ENCODE measurements at regions not wholly inside any gene's neighbourhood (a gene's known extent, or its start where the extent isn't known, plus 50 kb on each side); places are given as distances from the start of the nearest gene placed in this dataset.

DNA sequence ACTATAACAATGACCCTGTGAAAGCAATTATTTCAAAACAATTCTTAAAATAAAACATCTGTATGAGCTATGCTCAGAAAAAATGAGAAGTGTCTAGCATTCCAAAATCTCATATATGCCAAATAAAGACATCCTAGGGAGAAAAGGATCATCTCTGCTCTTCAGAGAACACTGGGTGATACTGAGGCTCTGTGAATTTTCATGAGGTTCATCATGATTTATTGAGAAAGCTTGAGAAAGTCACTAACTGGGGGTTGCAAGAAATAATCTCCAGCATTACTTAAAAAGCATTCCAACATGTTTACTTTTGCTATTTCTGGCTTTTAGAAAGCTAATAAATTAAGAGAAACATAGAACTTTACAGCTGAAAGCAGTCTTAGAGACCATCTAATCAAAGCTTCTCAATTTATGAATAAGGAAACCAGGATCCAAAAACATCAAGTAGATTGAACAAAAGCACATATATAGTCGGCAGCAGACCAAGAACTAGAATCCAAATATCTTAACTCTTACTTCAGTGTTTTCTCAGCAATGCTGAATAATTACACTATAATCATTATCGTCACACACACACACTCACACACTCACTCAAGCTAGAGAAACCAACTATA lies 372.8 kb downstream of the NR2F1-AS1 start:
- no peaks in the 10 kb centered on the region for H3K79me2 ChIP-seq (ENCODE audit: insufficient read depth, low read length)
- H2AFZ ChIP-seq (ENCODE audit: low read length) = no peak overlapping the region
- H3K4me2 ChIP-seq (ENCODE audit: low read length) = no peak overlapping the region
- H3K9me3 ChIP-seq (ENCODE audit: low read length) = no peaks in the 10 kb centered on the region
- H3K4me1 ChIP-seq (ENCODE audit: insufficient read depth, low read length, severe bottlenecking) = no peaks in the 10 kb centered on the region
- H3K9me2 ChIP-seq (ENCODE audit: low read depth, low read length) = no peaks in the 10 kb centered on the region
- no peak overlapping the region for H3K4me3 ChIP-seq (ENCODE audit: low read depth, low read length, poor library complexity, severe bottlenecking)
- TF ChIP-seq, protein P1, sequence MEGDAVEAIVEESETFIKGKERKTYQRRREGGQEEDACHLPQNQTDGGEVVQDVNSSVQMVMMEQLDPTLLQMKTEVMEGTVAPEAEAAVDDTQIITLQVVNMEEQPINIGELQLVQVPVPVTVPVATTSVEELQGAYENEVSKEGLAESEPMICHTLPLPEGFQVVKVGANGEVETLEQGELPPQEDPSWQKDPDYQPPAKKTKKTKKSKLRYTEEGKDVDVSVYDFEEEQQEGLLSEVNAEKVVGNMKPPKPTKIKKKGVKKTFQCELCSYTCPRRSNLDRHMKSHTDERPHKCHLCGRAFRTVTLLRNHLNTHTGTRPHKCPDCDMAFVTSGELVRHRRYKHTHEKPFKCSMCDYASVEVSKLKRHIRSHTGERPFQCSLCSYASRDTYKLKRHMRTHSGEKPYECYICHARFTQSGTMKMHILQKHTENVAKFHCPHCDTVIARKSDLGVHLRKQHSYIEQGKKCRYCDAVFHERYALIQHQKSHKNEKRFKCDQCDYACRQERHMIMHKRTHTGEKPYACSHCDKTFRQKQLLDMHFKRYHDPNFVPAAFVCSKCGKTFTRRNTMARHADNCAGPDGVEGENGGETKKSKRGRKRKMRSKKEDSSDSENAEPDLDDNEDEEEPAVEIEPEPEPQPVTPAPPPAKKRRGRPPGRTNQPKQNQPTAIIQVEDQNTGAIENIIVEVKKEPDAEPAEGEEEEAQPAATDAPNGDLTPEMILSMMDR (IDR thresholded peaks at IDR 0.05; ENCODE audit: low read length) = no peak
- TF ChIP-seq EZH2 (IDR thresholded peaks at IDR 0.05; ENCODE audit: borderline replicate concordance, low read length) = no peak
- H3K27ac ChIP-seq (ENCODE audit: low read depth, low read length, poor library complexity, severe bottlenecking) = no peak overlapping the region
- no peaks in the 10 kb centered on the region for H3K27me3 ChIP-seq (ENCODE audit: insufficient read depth, low read length)
- no peak overlapping the region for H3K9ac ChIP-seq (ENCODE audit: low read length)
- H3K36me3 ChIP-seq (ENCODE audit: insufficient read depth, low read length) = no peaks in the 10 kb centered on the region
- H4K20me1 ChIP-seq (ENCODE audit: insufficient read depth, low read length) = no peaks in the 10 kb centered on the region
- H3F3A ChIP-seq (ENCODE audit: insufficient read depth, low read length) = no peaks in the 10 kb centered on the region

DNA sequence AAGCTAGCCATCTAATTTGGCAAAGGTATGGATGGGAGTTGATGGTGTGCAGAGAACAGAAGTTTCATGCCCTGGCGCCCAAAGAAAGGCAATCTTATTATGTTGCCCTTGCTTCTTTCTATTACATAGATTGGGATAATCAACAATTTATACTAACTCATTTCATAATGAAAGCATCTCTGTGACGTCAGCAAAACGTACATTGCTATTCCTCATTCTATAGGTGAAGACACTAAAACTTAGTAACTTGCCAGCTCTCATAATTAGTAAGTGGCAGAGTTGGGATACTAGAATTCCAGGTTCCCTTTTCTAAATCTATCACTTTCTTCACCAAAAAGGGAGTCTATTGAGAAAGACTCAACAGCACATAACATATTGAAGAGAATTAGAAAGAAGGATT lies 374.8 kb downstream of the NR2F1-AS1 start:
- Histone ChIP-seq H2AFZ (ENCODE audit: low read length) (no peak overlapping the region), H3K9me2 (ENCODE audit: low read depth, low read length) (no peaks in the 10 kb centered on the region), H3K9ac (ENCODE audit: low read length) (no peak overlapping the region), H3K36me3 (ENCODE audit: insufficient read depth, low read length) (no peaks in the 10 kb centered on the region), H3K4me3 (ENCODE audit: low read depth, low read length, poor library complexity, severe bottlenecking) (no peak overlapping the region), H3K4me2 (ENCODE audit: low read length) (no peak overlapping the region), H4K20me1 (ENCODE audit: insufficient read depth, low read length) (no peaks in the 10 kb centered on the region), H3K27ac (ENCODE audit: low read depth, low read length, poor library complexity, severe bottlenecking) (no peak overlapping the region), H3K4me1 (ENCODE audit: insufficient read depth, low read length, severe bottlenecking) (no peaks in the 10 kb centered on the region), H3K27me3 (ENCODE audit: insufficient read depth, low read length) (no peaks in the 10 kb centered on the region), H3K9me3 (ENCODE audit: low read length) (no peaks in the 10 kb centered on the region), H3F3A (ENCODE audit: insufficient read depth, low read length) (no peaks in the 10 kb centered on the region), H3K79me2 (ENCODE audit: insufficient read depth, low read length) (no peaks in the 10 kb centered on the region)
- TF ChIP-seq, protein P1 (IDR thresholded peaks at IDR 0.05; ENCODE audit: low read length) = no peak
- TF ChIP-seq EZH2 (IDR thresholded peaks at IDR 0.05; ENCODE audit: borderline replicate concordance, low read length) = no peak

DNA sequence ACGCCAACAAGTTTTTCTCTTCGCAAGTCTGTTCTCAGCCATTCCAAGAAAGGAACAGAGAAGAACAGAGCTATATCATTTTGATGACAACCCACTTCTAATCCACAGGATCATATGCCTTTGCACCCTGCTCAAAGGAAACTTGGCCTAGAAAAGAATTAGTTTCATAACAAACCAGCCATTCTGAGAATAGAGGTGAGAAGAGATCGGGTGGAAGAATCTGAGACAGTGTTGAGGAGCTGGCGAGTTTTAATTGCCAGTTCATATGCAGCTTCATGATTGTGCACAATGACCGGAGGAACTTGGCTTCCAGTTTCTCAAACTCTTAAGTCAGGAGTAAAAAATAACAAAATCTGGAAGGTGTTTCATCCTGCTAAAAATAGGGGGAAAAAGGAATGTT lies 380.0 kb downstream of the NR2F1-AS1 start:
- H3K4me1 ChIP-seq (ENCODE audit: insufficient read depth, low read length, severe bottlenecking) = no peaks in the 10 kb centered on the region
- no peak for TF ChIP-seq EZH2 (IDR thresholded peaks at IDR 0.05; ENCODE audit: borderline replicate concordance, low read length)
- TF ChIP-seq, protein P1 (IDR thresholded peaks at IDR 0.05; ENCODE audit: low read length) = no peak

More for the DNA sequence above, 380.0 kb downstream of the NR2F1-AS1 start:
- H3K4me3 ChIP-seq (ENCODE audit: low read depth, low read length, poor library complexity, severe bottlenecking) = no peak overlapping the region
- H3K4me2 ChIP-seq (ENCODE audit: low read length) = no peak overlapping the region
- no peaks in the 10 kb centered on the region for H3K36me3 ChIP-seq (ENCODE audit: insufficient read depth, low read length)
- H3K9me3 ChIP-seq (ENCODE audit: low read length) = no peaks in the 10 kb centered on the region
- H3K9ac ChIP-seq (ENCODE audit: low read length) = no peak overlapping the region
- no peaks in the 10 kb centered on the region for H4K20me1 ChIP-seq (ENCODE audit: insufficient read depth, low read length)
- H3K9me2 ChIP-seq (ENCODE audit: low read depth, low read length) = no peaks in the 10 kb centered on the region
- no peaks in the 10 kb centered on the region for H3F3A ChIP-seq (ENCODE audit: insufficient read depth, low read length)
- no peak overlapping the region for H3K27ac ChIP-seq (ENCODE audit: low read depth, low read length, poor library complexity, severe bottlenecking)
- H3K79me2 ChIP-seq (ENCODE audit: insufficient read depth, low read length) = no peaks in the 10 kb centered on the region
- H2AFZ ChIP-seq (ENCODE audit: low read length) = no peak overlapping the region
- no peaks in the 10 kb centered on the region for H3K27me3 ChIP-seq (ENCODE audit: insufficient read depth, low read length)

All from OCI-LY1 (cell line).